ENCODE measurements at regions not wholly inside any gene's neighbourhood (a gene's known extent, or its start where the extent isn't known, plus 50 kb on each side); places are given as distances from the start of the nearest gene placed in this dataset.

DNA sequence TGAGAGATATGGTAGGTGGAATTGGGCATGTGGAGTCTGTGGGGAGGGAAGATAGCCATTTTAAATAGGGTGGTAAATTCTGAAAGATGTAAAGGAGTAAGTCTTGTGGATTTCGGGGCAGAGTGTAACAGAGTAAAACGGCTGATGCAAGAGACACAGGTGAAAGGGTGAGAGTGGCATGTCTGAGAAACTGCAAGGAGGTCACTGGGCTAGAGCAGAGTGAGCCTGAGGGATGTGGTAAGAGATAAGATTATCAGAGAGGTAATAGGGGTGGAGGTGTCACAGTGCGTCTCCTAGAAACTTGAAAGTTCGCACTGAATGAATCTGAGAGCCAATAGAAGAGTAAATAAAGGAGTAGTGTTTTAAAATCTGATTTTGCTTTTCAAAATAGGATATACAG lies 308.1 kb downstream of the EPM2A start:
- TF ChIP-seq, protein P1, sequence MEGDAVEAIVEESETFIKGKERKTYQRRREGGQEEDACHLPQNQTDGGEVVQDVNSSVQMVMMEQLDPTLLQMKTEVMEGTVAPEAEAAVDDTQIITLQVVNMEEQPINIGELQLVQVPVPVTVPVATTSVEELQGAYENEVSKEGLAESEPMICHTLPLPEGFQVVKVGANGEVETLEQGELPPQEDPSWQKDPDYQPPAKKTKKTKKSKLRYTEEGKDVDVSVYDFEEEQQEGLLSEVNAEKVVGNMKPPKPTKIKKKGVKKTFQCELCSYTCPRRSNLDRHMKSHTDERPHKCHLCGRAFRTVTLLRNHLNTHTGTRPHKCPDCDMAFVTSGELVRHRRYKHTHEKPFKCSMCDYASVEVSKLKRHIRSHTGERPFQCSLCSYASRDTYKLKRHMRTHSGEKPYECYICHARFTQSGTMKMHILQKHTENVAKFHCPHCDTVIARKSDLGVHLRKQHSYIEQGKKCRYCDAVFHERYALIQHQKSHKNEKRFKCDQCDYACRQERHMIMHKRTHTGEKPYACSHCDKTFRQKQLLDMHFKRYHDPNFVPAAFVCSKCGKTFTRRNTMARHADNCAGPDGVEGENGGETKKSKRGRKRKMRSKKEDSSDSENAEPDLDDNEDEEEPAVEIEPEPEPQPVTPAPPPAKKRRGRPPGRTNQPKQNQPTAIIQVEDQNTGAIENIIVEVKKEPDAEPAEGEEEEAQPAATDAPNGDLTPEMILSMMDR (conservative IDR thresholded peaks at IDR 0.05), result no peak
- TF ChIP-seq ZFX (IDR thresholded peaks at IDR 0.05), result no peak

Measured in C4-2B (cell line).